Medulla oblongata (tissue), 1 donor: ENCODE measurements at regions not wholly inside any gene's neighbourhood (a gene's known extent, or its start where the extent isn't known, plus 50 kb on each side); places are given as distances from the start of the nearest gene placed in this dataset.

Source experiments
- DNase-seq: peaks from one replicate; pipeline ENCODE4 v3.0.0-alpha.2; 2015; ENCODE audit errors: extremely low spot score

DNA sequence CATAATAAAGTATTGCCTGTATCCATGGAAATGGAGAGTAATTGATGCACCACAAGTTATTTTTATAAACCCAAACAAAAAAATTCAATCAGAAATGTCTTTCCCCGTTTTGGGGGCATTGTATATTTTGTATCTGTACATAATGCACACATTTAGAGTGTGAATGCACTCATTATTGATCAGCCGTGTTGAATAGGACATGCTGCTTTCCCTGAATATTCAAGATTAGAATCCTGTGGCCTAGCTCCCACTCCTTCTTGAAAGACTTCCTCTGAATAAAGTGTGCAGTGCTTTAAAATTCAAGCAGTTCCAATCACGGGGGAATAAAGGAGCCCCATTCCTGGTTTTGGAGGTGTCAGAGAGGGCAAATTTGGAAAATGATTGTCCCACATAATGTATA, 103.8 kb upstream of the TOX3 start:
- DNase-seq, result no peak

DNA sequence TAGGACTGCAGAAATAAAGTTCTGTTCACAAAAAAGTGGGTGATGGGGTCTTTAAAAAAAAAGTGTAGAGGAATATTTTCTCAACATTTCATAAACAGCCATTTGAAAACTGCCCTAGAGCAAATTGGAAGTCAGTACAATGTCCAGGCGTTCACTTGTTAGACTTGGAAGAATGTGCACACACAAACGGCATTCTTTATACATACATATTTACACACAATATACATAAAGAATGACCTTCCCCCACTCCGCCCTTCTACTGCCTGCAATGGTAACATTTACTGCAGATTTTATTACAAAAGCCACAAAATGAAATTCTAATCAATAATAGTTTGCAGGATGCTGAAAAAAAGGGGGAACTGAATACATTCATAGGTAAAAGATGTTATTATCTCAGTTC, 103.4 kb upstream of the TOX3 start:
- no peak for DNase-seq

DNA sequence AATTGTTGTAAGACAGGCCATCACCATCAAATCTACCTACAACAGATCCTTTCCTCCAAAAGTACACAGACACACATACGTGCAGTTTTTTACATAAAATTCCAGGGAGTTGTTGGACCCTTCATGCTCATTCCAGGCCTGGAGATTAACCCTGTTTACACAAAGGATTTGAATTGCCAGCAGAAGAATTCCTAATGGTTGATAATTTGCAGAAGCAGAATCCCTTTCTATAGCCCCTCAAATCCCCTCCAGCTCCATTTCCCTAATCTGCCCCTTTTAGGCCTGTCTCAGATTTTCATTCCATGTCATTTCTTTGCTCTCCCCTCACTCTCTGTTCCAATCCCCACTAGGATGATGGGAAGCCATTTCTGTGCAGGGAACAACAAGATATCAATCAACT, 102.9 kb upstream of the TOX3 start:
- no peak for DNase-seq

DNA sequence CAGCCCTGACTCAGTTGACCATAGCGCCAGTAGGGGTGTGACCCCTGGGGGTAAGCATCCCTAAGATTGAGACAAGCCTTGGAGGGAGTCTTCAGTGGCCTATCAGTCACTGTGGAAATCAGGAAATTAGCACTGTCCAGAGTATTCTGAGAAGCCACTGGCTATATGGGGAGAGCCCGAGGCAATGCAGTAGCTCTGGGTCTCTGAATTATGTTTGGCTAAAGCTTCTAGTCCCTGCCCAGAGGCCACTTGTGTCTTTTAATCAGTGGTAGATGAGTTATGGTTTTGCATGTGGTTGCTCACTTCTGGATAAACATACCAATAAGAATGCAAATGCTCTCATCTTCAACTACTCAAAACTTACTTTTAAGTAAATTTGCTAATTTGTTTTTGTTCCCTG, 100.6 kb upstream of the TOX3 start:
- DNase-seq, result no peak

DNA sequence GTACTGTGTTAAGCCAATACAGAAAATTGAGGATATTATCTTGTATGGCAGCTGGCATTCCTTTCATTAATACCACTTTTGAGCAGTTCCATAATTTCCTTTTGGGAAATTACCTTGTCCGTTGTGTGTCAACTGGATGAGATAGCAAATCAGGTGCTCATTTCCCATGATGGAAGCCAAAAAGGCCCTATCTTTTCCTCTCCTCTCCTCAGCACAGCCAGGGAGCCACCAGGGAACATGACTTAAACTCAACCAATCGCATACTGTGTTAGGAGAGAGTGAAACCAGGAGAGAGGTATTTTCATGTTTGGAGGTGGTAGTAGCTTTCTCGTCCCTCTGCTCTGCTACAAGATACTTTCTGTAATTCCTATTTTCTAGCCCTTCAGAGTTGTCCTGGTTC, 96.1 kb upstream of the TOX3 start:
- no peak for DNase-seq

DNA sequence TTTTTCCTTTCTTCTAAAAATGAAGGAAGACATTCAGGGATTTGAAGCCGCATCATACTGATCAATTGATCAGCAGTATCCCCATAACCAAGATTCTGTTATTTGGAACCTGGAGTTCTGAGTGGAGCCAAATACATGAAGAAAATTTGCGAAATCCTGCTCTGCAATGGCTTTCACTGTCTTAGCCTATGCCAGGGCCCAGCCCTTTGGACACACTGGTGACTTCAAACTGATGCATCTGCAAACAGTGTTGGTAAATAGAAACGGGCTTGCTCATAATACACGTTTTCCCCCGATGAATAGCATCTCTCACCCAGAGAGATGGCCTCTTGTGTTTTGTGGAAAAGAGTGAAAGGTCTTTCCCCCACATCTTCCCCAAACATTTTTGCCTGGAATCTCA, 87.6 kb upstream of the TOX3 start:
- no peak for DNase-seq

DNA sequence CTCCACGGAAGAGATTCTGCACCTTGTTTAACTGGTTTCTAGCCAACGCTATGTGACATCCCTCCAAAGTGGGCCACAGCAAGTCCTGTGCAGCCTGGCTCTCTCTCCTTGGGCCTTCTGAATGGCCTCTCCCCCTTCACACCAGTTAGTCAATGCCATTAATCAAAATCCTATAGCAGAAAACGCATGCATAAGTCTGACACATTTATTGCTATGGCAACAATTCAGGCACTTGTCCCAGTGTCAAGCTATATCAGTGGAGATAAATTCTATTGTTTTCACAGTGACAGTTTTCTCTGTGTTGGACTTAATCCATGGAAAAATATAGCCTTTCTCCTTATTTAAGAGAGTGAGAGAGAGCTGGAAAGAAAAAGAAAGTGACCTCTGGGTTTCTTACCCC, 87.2 kb upstream of the TOX3 start:
- no peak for DNase-seq

DNA sequence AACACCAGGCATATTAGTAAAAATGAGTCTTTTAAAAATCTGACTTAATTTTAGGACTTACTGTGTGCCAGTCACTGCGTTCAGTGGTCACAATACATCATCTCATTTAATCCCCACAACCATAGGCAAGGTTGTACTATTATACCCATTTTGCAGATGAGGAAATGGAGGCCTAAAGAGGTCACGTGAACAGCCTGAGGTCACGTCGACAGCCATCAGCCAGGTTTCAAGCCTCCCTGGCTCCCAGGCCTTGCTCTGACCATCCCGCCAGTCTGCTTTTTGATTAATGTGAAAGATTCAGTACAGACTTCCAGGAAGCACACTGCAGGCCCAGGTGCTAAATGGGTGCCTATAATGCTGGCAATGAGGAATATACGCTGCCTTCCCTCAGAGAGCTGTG, 86.3 kb upstream of the TOX3 start:
- no peak for DNase-seq

DNA sequence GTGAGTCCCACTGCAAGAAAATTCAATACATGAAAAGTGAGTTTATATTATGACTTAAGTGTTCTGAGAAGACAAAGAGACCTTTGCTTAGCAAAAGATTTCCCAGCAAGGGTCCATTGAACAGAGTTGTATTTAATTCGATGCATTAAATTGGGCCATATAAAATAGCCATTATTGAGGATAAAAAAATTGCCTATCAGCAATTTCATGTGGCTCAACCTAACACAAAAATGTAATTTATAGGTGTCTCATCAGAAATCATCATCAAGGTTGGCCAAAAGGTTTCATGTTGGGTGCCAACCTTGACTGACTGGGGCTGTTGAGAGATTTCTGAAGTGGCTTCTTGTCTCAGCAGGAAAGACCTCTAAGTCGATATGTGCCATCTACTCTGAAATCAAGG, 84.8 kb upstream of the TOX3 start:
- DNase-seq, result no peak

DNA sequence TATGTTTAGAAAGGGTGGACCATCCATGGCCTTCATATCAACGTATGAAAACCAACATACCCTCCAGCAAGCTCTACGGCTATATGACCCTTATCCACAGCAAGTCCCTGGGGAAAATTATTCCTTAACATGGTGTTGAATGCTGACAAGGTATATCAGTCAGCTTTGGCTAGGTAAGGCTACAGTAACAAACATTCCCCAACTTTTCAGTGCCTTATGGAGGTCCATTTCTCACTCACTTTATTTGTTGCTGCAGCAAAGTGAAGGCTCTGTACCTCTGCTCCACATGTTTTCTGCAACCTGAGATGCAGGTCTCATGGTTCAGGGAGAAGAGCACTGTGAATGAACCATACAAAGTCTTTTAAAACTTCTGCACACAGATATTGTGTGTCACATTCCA, 83.8 kb upstream of the TOX3 start:
- no peak for DNase-seq

DNA sequence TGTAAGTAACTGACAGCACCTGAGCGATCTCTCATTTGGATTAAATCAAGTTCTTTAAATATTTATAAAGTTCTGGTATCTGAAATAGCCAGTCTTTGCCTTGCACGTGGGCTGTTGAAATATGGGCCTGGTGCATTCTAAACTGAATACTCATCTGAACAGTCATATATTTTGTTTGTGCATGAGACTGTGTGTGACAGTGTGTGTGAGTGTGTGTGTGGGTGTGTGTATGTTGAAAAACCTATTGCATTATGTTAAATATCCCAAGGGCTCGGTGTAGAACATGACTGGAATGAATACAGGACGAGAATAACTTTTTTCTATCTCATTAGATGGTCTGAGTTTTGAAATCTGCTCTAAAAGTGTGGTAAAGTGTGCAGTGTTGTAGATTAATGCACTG, 82.4 kb upstream of the TOX3 start:
- no peak for DNase-seq

DNA sequence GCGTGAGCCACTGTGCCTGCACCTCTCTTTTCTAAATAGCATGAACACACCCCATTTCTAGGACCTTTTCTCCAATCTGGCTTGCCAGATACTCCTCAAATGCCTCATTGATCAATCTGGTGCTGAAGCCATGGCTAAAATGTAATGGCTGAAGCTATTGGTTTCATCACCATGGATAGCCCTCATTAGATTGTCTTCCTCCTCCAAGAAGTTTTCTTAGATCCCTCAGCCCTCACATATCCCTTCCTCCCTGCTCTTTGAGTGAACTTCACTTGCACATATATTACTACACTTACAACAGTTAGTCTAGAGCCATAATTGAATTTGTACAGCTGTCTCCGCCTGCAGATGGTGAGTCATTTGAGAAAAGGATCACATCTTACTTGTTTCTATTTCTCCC, 77.9 kb upstream of the TOX3 start:
- DNase-seq, result no peak

DNA sequence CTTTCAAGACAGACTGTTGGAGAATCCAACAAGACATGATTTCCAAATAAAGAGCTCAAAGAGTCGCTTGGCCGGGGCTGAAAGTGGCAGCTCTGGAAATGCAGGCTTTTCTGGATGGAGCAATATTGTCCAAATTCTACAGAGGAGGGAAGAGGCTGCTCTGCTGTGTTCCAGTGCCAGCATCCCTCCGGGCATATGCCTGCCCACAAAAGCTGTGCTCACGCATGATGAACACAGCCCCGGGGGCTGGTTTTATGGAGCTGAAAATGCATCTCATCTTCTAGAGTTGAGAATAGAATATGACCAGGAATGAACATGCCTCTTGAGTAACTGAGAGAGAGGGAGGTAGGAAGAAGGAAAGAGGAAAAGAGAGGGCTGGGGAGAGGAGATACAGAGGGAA, 74.7 kb upstream of the TOX3 start:
- no peak for DNase-seq

DNA sequence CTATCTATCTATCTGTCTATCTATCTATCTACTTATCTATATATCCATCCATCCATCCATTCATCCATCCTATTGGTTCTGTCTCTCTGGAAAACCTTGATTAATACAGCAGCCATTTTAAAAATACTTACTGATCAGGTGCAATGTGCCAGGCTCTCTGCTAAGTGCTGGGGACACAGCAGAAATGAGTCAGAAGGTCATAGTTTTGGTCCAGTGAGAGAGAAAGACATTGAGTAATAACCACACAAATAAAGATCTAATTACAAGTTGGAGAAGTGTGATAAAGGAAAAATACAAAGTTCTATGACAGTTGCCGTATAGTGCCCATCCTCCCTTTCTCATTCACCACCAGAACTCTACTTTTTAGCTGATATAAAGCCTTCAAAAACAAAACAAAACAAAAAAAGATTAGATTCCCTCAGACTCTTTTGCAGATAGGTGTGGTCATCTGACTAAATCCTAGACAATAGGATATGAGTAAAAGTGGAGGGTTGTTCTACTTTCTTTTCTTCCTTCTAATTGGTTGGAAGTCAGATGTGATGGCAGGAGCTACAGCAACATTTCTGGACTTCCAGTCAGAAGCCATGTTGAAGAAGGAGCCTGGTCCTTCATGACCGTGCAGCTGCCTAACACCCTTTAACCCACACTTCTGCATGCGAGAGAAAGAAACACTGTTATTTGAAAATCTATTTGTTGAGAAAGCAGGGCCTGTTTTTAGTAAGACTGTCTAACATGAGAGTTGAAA, 72.0 kb upstream of the TOX3 start:
- DNase-seq, result no peak

DNA sequence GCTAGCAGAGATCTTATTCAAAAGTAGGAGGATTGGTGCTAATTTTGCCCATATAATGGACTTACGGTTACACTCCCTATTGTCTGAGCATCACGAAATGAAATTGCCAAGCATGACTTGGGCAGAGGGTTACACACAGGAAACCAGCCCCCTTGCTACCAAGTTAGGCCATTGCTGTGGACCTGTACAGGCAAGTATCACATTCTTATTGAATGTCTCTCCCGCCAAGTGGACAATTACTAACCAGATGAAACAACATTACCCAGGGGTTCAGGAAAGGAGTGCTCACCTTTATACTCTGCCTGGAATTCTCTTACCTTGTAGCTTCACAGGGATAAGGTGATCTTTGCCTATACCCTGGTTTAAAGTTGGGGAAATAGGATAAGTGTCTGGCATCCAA, 70.6 kb upstream of the TOX3 start:
- no peak for DNase-seq

DNA sequence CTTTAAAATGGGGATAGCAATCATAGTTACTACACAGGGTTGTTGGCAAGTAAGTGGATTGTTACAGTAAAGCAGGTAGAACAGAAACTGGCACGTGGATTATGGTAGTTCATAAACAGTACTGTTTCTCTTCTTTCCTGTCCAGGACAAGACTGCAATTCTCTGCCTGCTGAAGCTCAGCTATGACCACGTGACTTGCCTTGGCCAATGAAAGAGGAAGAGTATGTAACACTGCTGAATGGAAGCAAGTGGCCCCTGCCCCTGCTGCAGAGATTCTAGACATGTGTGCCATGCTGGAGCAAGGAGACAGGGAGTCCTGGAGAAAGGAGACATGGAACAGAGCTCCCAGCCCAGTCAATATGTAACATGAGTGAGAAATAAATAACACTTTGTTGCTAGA, 66.6 kb upstream of the TOX3 start:
- no peak for DNase-seq

DNA sequence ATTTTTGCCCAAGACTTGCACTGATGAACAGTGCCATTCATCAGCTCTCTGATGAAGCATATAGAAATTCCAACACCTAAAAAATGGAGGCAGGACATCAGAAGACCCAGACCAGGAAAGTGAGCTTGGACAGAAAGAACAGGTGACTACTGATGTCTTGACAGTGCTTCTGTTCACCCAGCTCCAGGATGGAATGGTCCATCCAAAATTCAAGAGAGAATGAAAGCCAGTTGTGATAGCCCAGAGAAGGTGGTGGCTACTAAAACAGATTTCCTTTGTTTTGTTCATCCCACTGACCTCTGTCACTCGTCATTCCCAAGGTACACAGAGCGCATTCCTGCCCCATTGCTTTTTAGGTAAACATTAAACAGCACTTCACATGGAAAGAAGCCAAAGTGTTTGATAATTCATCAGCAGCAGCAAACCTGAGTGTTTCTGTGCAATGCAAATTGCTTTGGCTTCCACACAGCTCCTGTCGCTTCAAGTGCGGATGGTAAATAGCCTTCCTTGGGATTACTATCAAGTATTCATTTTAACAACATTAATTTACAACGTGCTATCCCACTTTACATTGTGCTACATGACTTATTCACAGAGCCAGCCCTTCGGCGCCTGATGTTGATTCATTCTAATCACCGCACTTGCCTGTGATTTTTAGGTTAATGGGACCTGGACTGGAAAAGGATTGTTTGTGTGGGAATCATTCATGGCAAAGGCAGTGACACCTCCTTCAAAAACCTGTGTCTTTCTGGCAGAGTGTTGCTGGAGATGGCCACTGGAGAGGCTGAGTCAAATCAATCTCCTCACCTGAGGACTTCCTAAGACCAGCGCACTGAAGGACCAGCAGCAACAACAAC, 65.1 kb upstream of the TOX3 start:
- DNase-seq, result no peak

DNA sequence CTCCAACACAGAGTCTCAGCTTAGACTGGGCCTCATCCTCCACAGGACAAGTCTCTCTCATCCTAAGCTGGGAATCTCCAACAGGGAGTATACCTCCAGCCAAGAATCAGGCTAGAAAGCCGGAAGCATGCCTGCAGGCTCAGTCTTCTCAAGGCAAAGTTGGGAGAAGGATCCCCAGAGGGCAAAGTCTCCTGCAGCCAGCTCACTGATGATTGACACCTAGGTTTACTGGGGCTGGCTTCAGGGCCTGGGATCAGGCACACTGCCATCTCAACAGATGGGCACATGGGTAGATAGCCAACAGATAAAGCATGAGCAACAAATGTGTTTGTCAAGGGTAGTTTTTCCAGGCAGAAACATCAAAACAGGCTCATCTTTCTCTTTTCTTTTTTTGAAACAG, 56.1 kb upstream of the TOX3 start:
- no peak for DNase-seq

DNA sequence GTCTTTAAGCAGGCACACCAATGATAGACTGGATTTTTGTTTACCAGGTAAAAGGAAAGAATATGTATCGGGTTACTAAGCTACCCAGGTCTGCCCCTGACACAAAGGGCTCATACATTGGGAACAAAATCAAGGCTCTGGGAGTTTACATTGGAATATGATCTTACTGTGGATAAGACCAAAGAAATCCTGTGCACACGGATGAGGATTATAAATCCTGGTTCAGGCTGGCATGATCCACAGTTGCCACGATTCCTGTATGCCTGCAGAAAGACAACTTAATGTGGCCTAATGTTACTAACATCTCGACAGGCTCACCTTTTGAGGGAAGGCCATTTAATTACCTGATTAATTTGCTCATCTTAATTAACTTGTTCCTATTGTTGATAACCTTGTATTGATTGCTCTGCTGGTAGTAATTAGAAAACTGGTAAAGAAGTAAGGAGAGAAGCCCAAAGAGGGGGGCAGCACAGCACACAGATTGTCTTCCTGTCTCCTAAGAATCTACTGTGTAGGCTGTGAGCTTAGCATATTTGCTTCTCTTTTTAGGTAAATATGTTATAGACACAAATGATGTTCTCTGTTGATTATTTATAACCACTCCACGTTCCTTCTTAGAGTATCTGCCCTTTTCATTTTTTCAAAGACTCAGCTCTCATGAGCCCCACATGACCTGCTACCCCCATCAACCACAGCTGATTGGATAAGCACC, 51.0 kb upstream of the TOX3 start:
- no peak for DNase-seq

DNA sequence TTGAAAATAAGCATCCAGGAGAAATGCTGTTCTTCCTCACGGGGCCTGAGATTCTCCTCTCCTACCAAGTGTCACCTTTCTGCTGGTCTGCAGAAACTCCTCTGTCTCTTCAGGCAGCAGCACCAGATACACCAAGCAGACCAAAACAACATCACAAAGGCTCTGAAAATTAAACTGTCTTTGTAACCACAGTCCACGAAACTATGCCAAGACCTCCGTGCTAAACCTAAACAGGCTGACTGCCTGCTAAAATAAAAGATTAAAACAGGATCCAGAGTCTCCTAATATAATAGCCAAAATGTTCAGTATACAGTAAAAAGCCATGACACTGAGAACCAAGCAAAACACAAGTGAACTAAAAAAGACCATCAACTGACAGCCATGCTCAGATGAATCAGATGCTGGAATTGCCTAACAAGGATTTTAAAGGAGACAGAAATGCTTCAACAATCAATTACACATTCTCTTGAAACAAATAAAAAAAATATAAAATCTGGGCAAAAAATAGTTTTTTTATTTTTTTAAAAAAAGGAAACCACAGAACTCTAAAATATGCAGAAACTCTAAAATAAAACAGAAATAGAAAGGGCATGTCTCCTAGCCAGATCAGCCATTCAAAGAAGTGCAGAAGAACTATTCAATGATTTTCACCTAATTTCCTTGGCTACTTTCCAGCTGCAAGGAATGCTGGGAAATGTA, 50.3 kb upstream of the TOX3 start:
- DNase-seq, result no peak
